ENCODE measurements at regions not wholly inside any gene's neighbourhood (a gene's known extent, or its start where the extent isn't known, plus 50 kb on each side); places are given as distances from the start of the nearest gene placed in this dataset.

GRCh38 chr9:82799286-82799685, 263.7 kb downstream of the RASEF start:
- Histone ChIP-seq H4K8ac (ENCODE audit: low read depth, low read length) (no peak overlapping the region), H2BK12ac (ENCODE audit: low read length) (no peak overlapping the region), H3K79me1 (ENCODE audit: low read depth, low read length) (no peaks in the 10 kb centered on the region), H3K4me3 (ENCODE audit: low read length in 2 of 2) (no peak overlapping the region), H2AK5ac (ENCODE audit: low read depth, low read length) (no peak overlapping the region), H3K27me3 (ENCODE audit: control insufficient read depth in 3 of 3, insufficient read depth in 3 of 3, low read depth in 1 of 3, low read length in 3 of 3) (no peaks in the 10 kb centered on the region), H3K4me1 (ENCODE audit: control insufficient read depth in 2 of 2, insufficient read depth in 1 of 2, low read depth in 1 of 2, low read length in 2 of 2) (no peaks in the 10 kb centered on the region), H3K23ac (ENCODE audit: low read depth, low read length, poor library complexity) (no peak overlapping the region), H3K9me3 (replicated peaks in 1 of 2; ENCODE audit: control insufficient read depth in 2 of 2, insufficient read depth in 1 of 2, low read depth in 1 of 2, low read length in 2 of 2) (no peaks in the 10 kb centered on the region), H4K91ac (ENCODE audit: low read depth, low read length, poor library complexity) (no peak overlapping the region), H2BK5ac (ENCODE audit: low read length) (no peak overlapping the region), H3K4ac (ENCODE audit: low read length) (no peak overlapping the region), H3K27ac (replicated peaks; ENCODE audit: low read length) (no peak overlapping the region), H2BK15ac (ENCODE audit: low read length) (no peak overlapping the region), H3K14ac (ENCODE audit: low read length) (no peak overlapping the region), H2BK120ac (ENCODE audit: low read depth, low read length) (no peak overlapping the region), H3K18ac (ENCODE audit: low read length) (no peak overlapping the region), H3K4me2 (ENCODE audit: insufficient read depth, low read length, poor library complexity, severe bottlenecking) (no peak overlapping the region), H3K36me3 (replicated peaks in 1 of 2; ENCODE audit: control insufficient read depth in 2 of 2, insufficient read depth in 2 of 2, low read length in 2 of 2) (no peaks in the 10 kb centered on the region), H3K9ac (ENCODE audit: low read depth, low read length, poor library complexity) (no peak overlapping the region), H2AFZ (ENCODE audit: low read length) (no peak overlapping the region)
- no peak for DNase-seq (ENCODE audit: low spot score)
- no CpG with 5 or more reads among the region's 4 CpGs for WGBS, 2 donors (ENCODE audit: extremely low coverage in 2 of 2, insufficient read length in 2 of 2, insufficient replicate concordance in 1 of 2)

DNA sequence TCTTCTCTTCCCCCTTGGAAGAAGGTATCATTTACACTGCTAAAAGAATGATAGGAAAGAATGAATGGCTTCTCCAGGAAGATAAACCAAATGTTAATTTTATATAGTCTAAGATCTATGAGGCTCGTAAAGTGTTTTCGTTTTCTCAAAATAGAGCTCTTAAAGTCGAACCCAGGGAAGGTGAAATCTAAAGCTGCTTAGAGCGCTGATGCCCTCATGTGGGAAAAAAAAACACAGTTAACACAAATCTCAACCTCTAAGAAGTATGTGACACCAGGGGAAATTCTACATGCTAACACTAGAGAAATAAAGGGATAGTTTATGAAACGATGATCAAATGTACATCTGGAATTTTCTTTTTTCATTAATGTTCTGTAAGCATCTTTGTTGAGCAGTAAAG, 257.9 kb downstream of the RASEF start:
- H3K4me1 ChIP-seq (ENCODE audit: control insufficient read depth in 2 of 2, insufficient read depth in 1 of 2, low read depth in 1 of 2, low read length in 2 of 2), result peaks cover 0 to 2% of the 10 kb centered on the region in 2 donors
- no CpG with 5 or more reads among the region's 5 CpGs for WGBS, 2 donors (ENCODE audit: extremely low coverage in 2 of 2, insufficient read length in 2 of 2, insufficient replicate concordance in 1 of 2)
- no peak overlapping the region for H2BK12ac ChIP-seq (ENCODE audit: low read length)
- no peak overlapping the region for H2AK5ac ChIP-seq (ENCODE audit: low read depth, low read length)
- H2BK15ac ChIP-seq (ENCODE audit: low read length), result no peak overlapping the region
- no peak overlapping the region for H2BK120ac ChIP-seq (ENCODE audit: low read depth, low read length)
- H3K4me2 ChIP-seq (ENCODE audit: insufficient read depth, low read length, poor library complexity, severe bottlenecking), result no peak overlapping the region
- H3K23ac ChIP-seq (ENCODE audit: low read depth, low read length, poor library complexity), result no peak overlapping the region
- H2AFZ ChIP-seq (ENCODE audit: low read length), result no peak overlapping the region
- no peaks in the 10 kb centered on the region for H3K36me3 ChIP-seq (replicated peaks in 1 of 2; ENCODE audit: control insufficient read depth in 2 of 2, insufficient read depth in 2 of 2, low read length in 2 of 2)
- H3K9ac ChIP-seq (ENCODE audit: low read depth, low read length, poor library complexity), result no peak overlapping the region
- no peaks in the 10 kb centered on the region for H3K27me3 ChIP-seq (ENCODE audit: control insufficient read depth in 3 of 3, insufficient read depth in 3 of 3, low read depth in 1 of 3, low read length in 3 of 3)
- H3K18ac ChIP-seq (ENCODE audit: low read length), result no peak overlapping the region
- DNase-seq (ENCODE audit: low spot score), result no peak
- no peaks in the 10 kb centered on the region for H3K9me3 ChIP-seq (replicated peaks in 1 of 2; ENCODE audit: control insufficient read depth in 2 of 2, insufficient read depth in 1 of 2, low read depth in 1 of 2, low read length in 2 of 2)
- no peak overlapping the region for H4K91ac ChIP-seq (ENCODE audit: low read depth, low read length, poor library complexity)
- H3K4me3 ChIP-seq (ENCODE audit: low read length in 2 of 2), result no peak overlapping the region
- H3K4ac ChIP-seq (ENCODE audit: low read length), result no peak overlapping the region
- H2BK5ac ChIP-seq (ENCODE audit: low read length), result no peak overlapping the region
- no peak overlapping the region for H3K27ac ChIP-seq (replicated peaks; ENCODE audit: low read length)
- no peaks in the 10 kb centered on the region for H3K79me1 ChIP-seq (ENCODE audit: low read depth, low read length)
- H4K8ac ChIP-seq (ENCODE audit: low read depth, low read length), result no peak overlapping the region
- H3K14ac ChIP-seq (ENCODE audit: low read length), result no peak overlapping the region

GRCh38 chr9:82808478-82808877, 254.5 kb downstream of the RASEF start:
- Histone ChIP-seq H2BK5ac (ENCODE audit: low read length) (no peak overlapping the region), H3K4ac (ENCODE audit: low read length) (no peak overlapping the region), H3K9me3 (replicated peaks in 1 of 2; ENCODE audit: control insufficient read depth in 2 of 2, insufficient read depth in 1 of 2, low read depth in 1 of 2, low read length in 2 of 2) (no peaks in the 10 kb centered on the region), H3K27me3 (ENCODE audit: control insufficient read depth in 3 of 3, insufficient read depth in 3 of 3, low read depth in 1 of 3, low read length in 3 of 3) (no peaks in the 10 kb centered on the region), H3K9ac (ENCODE audit: low read depth, low read length, poor library complexity) (no peak overlapping the region), H3K18ac (ENCODE audit: low read length) (no peak overlapping the region), H3K23ac (ENCODE audit: low read depth, low read length, poor library complexity) (no peak overlapping the region), H3K14ac (ENCODE audit: low read length) (no peak overlapping the region), H3K27ac (replicated peaks; ENCODE audit: low read length) (no peak overlapping the region), H2BK15ac (ENCODE audit: low read length) (no peak overlapping the region), H4K91ac (ENCODE audit: low read depth, low read length, poor library complexity) (no peak overlapping the region), H2AFZ (ENCODE audit: low read length) (no peak overlapping the region), H3K4me3 (ENCODE audit: low read length in 2 of 2) (no peak overlapping the region), H2BK120ac (ENCODE audit: low read depth, low read length) (no peak overlapping the region), H3K79me1 (ENCODE audit: low read depth, low read length) (no peaks in the 10 kb centered on the region), H3K4me2 (ENCODE audit: insufficient read depth, low read length, poor library complexity, severe bottlenecking) (no peak overlapping the region), H2AK5ac (ENCODE audit: low read depth, low read length) (no peak overlapping the region), H3K4me1 (ENCODE audit: control insufficient read depth in 2 of 2, insufficient read depth in 1 of 2, low read depth in 1 of 2, low read length in 2 of 2) (peaks cover 0 to 2% of the 10 kb centered on the region in 2 donors), H3K36me3 (replicated peaks in 1 of 2; ENCODE audit: control insufficient read depth in 2 of 2, insufficient read depth in 2 of 2, low read length in 2 of 2) (no peaks in the 10 kb centered on the region), H2BK12ac (ENCODE audit: low read length) (no peak overlapping the region), H4K8ac (ENCODE audit: low read depth, low read length) (no peak overlapping the region)
- no CpG with 5 or more reads among the region's 2 CpGs for WGBS, 2 donors (ENCODE audit: extremely low coverage in 2 of 2, insufficient read length in 2 of 2, insufficient replicate concordance in 1 of 2)
- DNase-seq (ENCODE audit: low spot score), result no peak

- H3K27me3 ChIP-seq (ENCODE audit: control insufficient read depth in 3 of 3, insufficient read depth in 3 of 3, low read depth in 1 of 3, low read length in 3 of 3), result no peaks in the 10 kb centered on the region
- H3K36me3 ChIP-seq (replicated peaks in 1 of 2; ENCODE audit: control insufficient read depth in 2 of 2, insufficient read depth in 2 of 2, low read length in 2 of 2), result no peaks in the 10 kb centered on the region
- H2BK5ac ChIP-seq (ENCODE audit: low read length), result no peak overlapping the region
- no peak overlapping the region for H3K4me3 ChIP-seq (ENCODE audit: low read length in 2 of 2)
- no peak overlapping the region for H2AK5ac ChIP-seq (ENCODE audit: low read depth, low read length)
- no peak overlapping the region for H2BK15ac ChIP-seq (ENCODE audit: low read length)
- H3K18ac ChIP-seq (ENCODE audit: low read length), result no peak overlapping the region
- no peak overlapping the region for H4K91ac ChIP-seq (ENCODE audit: low read depth, low read length, poor library complexity)
- H2BK120ac ChIP-seq (ENCODE audit: low read depth, low read length), result no peak overlapping the region
- peaks cover 0 to 2% of the 10 kb centered on the region in 2 donors for H3K4me1 ChIP-seq (ENCODE audit: control insufficient read depth in 2 of 2, insufficient read depth in 1 of 2, low read depth in 1 of 2, low read length in 2 of 2)
- no peak overlapping the region for H3K14ac ChIP-seq (ENCODE audit: low read length)
- no peaks in the 10 kb centered on the region for H3K9me3 ChIP-seq (replicated peaks in 1 of 2; ENCODE audit: control insufficient read depth in 2 of 2, insufficient read depth in 1 of 2, low read depth in 1 of 2, low read length in 2 of 2)
- no peak overlapping the region for H4K8ac ChIP-seq (ENCODE audit: low read depth, low read length)
- no peak overlapping the region for H3K4ac ChIP-seq (ENCODE audit: low read length)
- WGBS, 2 donors (ENCODE audit: extremely low coverage in 2 of 2, insufficient read length in 2 of 2, insufficient replicate concordance in 1 of 2), result no CpG with 5 or more reads among the region's 1 CpG
- no peak for DNase-seq (ENCODE audit: low spot score)
- H3K23ac ChIP-seq (ENCODE audit: low read depth, low read length, poor library complexity), result no peak overlapping the region
- H3K27ac ChIP-seq (replicated peaks; ENCODE audit: low read length), result no peak overlapping the region
- H3K79me1 ChIP-seq (ENCODE audit: low read depth, low read length), result no peaks in the 10 kb centered on the region
- H3K4me2 ChIP-seq (ENCODE audit: insufficient read depth, low read length, poor library complexity, severe bottlenecking), result no peak overlapping the region
- H2BK12ac ChIP-seq (ENCODE audit: low read length), result no peak overlapping the region
- no peak overlapping the region for H2AFZ ChIP-seq (ENCODE audit: low read length)
- no peak overlapping the region for H3K9ac ChIP-seq (ENCODE audit: low read depth, low read length, poor library complexity)
Observed at GRCh38 chr9:82810915-82811314, 252.0 kb downstream of the RASEF start.
